ENCODE measurements at regions not wholly inside any gene's neighbourhood (a gene's known extent, or its start where the extent isn't known, plus 50 kb on each side); places are given as distances from the start of the nearest gene placed in this dataset.
"Not testable (repeated sequence)": the region's sequence is repeated elsewhere in the genome, so short reads cannot be mapped to it uniquely, and the experiment has no call there.

DNA sequence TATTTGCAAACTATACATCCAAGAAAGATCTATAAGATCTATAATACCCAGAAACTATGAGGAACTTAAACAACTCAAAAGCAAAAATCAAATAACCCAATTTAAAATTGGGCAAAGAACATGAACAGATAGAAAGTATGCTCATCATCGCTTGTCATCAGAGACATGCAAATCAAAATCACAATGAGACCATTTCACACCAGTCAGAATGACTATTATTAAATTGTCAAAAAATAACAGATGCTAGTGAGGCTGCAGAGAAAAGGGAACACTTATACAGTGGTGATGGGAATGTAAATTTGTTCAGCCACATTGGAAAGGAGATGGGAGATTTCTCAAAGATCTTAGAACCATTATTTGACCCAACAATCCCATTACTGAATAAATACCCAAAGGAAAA, 1451.7 kb upstream of the ADGRL3 start:
- DNase-seq (ENCODE audit: low spot score) (no peak), ATAC-seq (no peak)
- intact Hi-C loops (cut with DNase I): no loop called here

DNA sequence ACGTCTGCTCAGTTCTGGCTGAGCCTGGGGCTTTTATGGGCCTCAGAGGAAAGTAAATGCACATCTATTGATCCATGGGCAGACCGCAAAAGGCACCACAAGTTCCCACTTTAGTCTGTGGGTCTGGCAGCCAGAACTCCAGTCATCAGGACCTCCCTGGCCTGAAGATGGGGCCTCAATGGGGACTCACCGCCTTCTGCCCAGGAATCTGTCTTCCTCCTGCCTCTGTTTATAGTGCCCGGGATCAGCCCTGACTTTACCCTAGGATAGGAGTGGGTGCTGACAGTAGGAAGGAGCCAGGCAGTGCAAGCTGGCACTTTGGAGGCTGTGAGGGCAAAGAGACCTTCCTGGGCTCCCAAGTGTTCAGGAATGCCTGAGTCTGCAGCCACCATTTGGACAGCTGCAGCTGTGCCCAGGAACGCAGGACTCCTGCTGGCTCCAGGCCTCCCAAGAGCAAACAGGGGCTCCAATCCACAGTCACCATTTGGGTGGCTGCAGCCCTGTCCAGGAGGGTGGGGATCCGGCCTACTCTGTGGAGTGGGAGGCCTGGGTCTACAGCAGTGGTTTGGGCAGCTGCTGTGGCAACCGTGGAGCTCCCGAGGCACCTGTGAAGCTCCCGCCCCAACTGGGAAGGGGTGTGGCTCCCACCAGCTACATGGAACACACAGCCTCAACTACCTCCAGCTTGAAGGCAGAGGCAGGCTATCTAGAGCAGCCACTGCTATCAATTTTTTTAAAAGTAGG, 1440.9 kb upstream of the ADGRL3 start:
- intact Hi-C loops (cut with DNase I): no loop called here

DNA sequence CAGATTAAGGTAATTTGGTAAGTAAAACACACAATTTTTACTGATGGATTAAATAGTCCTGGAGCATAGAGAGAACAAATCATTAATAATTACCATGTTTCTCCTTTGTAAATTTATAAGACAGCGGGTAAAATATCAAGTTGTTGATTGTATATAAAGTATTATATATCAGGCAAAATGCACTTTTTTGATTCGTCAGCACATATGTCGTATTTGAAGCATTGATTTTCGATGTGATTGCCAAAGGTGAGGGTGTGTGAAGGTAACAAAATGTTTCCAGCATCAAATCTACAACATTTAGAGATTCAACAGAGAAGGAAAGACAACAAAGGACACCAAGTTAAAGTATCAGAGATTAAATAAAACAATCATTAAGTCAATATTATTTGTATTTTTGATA, 1437.8 kb upstream of the ADGRL3 start:
- DNase-seq (ENCODE audit: low spot score) (no peak), ATAC-seq (no peak)
- intact Hi-C loops (cut with DNase I): no loop called here

More for the DNA sequence above, 1440.9 kb upstream of the ADGRL3 start:
- DNase-seq (ENCODE audit: low spot score) (no peak), ATAC-seq (no peak)

DNA sequence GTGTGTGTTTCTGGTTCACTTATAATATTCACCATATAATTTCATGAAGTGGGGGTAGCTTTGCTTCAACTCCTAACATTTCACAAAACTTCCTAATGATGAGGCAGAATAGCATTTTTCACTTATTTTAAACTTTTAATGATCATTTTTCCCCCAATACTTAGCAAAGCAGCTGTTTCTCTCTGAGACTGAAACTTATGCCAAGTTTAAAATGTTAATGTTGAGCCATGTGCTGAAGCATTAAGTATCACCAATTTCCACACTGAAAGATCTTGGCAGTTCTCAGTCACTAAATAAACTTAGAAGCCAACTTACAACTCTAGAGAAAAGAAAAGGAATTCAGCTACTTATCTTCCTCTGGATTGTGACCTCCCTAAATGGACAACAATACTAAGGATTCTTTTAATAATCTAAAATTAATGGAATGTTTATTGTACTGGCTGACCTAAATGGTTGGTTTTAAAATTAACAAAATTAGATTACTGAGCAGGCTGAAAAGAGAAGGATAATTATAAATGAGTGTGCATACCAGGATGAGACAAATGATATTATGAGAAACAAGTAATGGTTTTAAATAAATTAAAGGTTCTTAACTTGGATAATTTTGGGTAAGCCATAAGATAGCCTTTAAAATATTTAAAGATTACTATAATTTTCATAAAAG, 1429.4 kb upstream of the ADGRL3 start:
- ATAC-seq (no peak), DNase-seq (ENCODE audit: low spot score) (no peak)
- intact Hi-C loops (cut with DNase I): no loop called here

DNA sequence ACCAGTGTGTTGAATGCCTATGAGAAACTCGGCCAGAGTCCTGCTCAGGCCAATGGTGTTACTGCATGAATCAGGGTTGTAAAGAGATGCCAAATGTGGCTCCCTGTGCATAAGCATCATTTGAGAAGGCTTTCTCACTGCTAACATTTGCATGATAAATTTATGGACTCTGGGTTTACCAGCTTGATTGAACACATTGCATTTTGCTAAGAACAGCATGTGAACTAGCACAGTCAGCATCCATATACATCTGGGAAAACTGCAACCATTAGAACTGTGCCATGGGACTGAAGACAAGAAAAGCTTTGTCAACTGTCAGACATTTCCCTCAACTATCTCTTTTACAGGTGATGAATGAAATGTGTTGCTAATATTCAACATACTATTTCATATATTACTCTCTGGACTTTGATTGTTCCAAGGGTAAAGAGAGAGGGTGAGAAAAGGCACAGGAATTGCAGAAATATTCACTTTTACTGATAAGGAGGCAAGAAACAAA, 1427.4 kb upstream of the ADGRL3 start:
- ATAC-seq: no peak
- intact Hi-C loops (cut with DNase I): no loop called here

DNA sequence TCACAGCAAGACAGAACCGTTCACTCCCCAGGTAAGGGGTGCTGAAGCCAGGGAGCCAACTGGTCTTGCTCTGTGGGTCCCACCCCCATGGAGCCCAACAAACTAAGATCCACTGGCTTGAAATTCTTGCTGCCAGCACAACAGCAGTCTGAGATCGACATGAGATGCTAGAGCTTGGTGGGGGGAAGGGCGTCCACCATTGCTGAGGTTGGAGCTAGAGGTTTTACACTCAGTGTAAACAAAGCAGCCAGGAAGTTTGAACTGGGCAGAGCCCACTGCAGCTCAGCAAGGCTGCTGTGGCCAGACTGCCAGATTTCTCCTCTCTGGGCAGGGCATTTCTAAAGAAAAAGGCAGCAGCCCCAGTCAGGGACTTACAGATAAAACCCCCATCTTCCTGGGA, 1419.9 kb upstream of the ADGRL3 start:
- DNase-seq (ENCODE audit: low spot score); ATAC-seq; intact Hi-C loops (cut with DNase I): not testable (repeated sequence)

More for the DNA sequence above, 1427.4 kb upstream of the ADGRL3 start:
- DNase-seq (ENCODE audit: low spot score): no peak

DNA sequence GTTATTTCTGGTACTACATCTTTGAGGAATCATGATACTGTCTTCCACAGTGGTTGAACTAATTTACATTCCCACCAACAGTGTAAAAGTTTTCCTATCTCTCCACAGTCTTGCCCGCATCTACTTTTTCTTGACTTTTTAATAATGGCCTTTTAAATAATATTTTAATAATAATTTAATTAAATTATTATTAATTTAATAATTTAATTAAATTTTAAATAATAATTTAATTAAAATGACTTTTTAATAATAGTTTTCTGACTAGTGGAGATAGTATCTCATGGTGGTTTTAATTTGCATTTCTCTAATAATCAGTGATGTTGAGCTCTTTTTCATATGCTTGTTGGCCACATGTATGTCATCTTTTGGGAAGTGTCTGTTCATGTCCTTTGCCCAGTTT, 1395.0 kb upstream of the ADGRL3 start:
- ATAC-seq (no peak), DNase-seq (ENCODE audit: low spot score) (no peak)
- intact Hi-C loops (cut with DNase I): no loop called here

DNA sequence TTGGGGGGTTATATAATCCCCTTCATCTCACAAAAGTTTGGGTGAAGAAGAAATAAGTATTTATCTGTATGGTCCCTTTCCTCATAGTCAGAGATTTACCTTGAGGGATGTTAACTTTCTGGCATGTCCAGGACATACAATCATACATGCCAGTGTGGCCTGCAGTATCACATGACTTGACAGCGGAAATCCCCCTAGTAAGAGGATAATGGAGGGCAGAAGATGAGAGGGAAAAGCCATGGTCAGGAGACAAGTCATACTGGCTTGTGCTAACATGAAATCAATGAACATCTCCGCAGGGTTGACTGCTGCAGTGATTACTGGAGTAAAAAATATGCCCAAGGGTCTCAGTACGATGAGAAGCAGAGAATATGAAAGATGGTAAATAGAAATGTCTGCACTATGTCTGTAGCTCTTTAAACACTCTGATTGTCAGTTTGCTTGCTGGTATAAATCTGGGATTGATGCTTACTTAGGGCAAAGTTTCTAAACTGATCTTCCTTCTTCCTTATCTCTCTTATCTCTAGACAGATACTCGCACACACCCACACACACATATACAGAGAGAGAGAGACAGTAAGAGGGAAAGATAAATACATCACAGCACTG, 1385.6 kb upstream of the ADGRL3 start:
- no peak for DNase-seq (ENCODE audit: low spot score)
- ATAC-seq: no peak
- intact Hi-C loops (cut with DNase I): no loop called here

DNA sequence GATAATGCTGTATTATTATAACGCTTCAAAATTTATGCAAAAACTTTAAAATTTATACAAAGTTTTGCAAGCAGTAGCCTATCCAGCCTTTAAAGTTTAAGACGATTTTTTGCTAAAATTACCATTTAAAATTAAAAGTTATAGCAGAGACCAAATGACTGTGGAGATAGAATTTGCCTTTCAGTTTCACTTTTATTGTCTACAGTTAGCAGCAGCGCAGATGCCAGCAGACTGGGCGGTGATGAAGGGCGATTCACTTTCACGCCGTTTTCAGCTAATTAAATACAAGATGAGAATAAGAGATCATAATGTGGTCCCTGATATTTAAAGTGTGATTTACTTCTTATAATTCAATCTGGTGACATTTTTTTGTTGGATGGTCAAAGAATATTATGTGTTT, 1381.5 kb upstream of the ADGRL3 start:
- intact Hi-C loops (cut with DNase I): no loop called here
- no peak for ATAC-seq
- DNase-seq (ENCODE audit: low spot score): no peak

DNA sequence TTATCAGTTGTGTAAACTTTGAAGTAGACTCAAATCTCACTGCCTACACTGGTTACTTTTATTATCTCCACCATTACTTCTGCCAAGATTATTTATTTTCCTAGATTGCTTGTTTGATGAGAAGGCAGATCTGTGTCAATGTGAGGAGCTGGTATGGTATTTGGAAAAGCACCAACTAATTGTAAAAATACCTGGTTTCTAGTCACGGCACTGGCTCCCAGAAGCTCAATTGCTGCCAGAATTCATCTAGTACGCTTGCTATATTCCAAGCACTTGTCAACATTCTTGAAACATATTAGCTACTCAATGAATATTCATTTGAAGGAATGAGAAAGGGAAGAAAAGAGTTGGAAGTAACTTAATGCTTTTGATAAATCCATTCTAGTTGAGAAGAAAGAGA, 1376.8 kb upstream of the ADGRL3 start:
- intact Hi-C loops (cut with DNase I): no loop called here
- ATAC-seq (no peak), DNase-seq (ENCODE audit: low spot score) (no peak)

DNA sequence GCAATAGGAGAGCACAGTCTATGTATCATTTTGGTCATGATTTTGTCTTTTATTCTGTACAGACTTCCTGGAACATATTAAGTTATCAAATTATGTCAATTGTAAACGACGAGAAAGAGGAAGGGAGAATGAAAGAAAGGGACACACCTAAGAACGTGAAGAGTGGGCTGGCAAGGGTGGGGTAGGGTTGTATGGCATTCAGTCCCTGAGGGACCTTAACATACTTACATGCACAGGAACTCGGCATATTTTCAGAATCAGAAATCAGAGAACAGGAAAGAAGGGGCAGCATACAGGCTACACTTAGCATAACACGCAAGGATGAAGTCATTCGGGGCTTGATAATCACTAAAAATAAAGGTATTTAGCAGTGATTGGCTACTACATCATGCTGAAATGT, 1375.0 kb upstream of the ADGRL3 start:
- ATAC-seq: no peak
- intact Hi-C loops (cut with DNase I): no loop called here
- DNase-seq (ENCODE audit: low spot score): no peak

DNA sequence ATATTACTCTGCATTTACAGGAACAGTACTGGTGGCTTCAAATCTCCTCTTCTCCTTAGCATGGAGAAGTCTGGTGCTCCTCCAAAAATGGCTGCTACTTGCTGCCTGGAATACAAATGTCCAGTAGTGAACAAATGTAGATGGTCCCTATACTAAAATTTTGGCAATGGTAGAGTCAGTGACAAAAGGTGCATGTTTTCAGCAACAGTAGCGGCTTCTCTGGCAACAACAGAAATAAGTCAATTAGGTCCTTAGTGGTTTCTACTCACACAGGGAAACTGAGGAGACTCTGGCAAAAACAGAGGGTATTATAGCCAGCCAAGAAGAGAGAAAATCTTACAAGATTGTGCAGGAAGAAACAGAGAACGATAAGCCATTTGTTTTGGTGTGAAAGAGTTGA, 1368.4 kb upstream of the ADGRL3 start:
- DNase-seq (ENCODE audit: low spot score) (no peak), ATAC-seq (no peak)
- intact Hi-C loops (cut with DNase I): no loop called here

DNA sequence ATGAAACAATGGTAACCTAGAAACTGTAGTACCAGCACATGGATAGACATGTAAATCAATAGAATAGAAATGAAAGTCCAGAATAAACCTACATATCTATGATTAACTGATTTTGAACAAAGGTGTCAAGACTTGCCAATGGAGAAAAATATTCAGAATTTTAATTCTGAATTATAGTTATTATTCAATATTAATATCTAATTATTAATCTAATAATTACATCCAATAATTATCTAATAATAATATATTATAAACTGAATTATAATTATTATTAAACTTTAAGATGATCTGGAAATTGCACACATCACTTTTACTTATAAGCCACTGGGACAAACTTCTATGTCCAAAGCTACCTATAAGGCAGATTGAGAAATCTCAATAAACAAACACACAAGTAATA, 1365.2 kb upstream of the ADGRL3 start:
- intact Hi-C loops (cut with DNase I): no loop called here
- no peak for ATAC-seq
- no peak for DNase-seq (ENCODE audit: low spot score)

DNA sequence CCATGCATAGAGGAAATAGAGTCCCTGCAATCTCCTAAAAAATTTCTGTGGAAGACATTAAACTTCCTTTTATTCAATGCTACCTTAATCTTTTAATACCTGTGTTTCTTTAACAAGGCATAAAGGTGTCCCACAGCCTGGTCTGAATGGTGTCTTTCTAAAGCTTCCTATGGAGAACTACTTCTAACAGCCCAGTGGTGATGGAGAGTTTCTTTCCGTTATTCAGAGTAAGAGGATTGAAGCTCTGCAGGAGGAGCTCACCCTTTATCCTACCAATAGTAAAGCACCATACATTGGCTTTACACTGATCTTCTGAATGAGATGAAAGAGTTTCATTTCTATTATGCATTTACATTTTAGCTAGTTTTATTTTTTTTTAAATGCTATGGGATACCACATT, 1362.4 kb upstream of the ADGRL3 start:
- no peak for DNase-seq (ENCODE audit: low spot score)
- no peak for ATAC-seq
- intact Hi-C loops (cut with DNase I): no loop called here

DNA sequence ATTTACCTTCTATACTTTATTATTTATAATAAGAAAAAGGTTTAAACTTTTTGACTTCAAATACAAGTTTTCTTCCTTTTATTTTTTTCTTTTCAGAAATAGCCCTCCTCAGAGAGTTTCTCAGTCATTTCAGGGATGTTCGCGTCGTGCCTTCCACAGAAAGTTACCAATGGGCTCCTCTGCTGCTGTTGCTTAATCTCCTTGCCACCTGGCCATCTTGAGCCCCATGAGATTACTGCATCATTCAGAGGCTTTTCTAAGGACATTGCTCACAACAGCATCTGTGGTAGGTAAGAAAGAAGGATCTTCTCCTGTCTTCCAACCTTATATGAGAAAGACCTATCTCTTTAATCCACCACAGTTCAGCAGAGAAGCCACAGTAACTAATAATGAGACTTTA, 1361.9 kb upstream of the ADGRL3 start:
- intact Hi-C loops (cut with DNase I): no loop called here
- ATAC-seq (no peak), DNase-seq (ENCODE audit: low spot score) (no peak)

DNA sequence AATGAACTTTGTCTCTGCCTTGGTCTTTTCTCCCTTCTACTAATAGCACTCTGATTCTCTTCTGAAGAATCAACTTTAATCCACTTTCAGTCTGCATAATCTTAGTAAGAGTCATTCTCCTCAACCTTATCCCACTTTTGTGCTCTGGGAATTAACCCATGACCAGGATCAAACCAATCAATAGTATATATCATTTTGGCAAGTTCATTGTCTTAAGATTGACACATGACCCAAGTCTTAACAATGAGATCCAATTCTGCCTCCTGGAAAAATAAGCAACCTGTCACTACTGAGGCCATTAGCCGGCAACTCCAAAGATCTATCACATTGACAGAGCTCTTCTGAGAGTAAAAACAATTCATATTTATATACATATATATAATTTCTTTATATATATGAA, 1358.4 kb upstream of the ADGRL3 start:
- DNase-seq (ENCODE audit: low spot score) (no peak), ATAC-seq (no peak)
- intact Hi-C loops (cut with DNase I): no loop called here

DNA sequence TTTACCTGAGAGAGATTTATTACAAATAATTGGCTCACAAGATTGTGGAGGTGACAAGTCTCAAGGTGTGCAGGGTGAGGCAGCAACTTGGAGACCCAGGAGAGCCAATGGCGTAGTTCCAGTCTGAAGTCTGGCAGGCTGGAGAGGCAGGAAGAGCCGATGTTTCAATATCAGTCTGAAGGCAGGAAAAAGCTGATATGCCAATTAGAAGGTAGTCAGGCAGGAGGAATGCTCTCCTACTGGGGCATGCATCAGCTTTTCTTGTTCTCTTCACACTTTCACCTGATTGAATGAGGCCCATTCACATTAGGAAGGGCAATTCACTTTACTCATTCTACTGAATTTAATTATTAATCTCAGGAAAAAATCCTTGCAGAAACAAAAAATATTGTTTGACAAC, 1351.7 kb upstream of the ADGRL3 start:
- ATAC-seq: no peak
- DNase-seq (ENCODE audit: low spot score): no peak
- intact Hi-C loops (cut with DNase I): no loop called here

DNA sequence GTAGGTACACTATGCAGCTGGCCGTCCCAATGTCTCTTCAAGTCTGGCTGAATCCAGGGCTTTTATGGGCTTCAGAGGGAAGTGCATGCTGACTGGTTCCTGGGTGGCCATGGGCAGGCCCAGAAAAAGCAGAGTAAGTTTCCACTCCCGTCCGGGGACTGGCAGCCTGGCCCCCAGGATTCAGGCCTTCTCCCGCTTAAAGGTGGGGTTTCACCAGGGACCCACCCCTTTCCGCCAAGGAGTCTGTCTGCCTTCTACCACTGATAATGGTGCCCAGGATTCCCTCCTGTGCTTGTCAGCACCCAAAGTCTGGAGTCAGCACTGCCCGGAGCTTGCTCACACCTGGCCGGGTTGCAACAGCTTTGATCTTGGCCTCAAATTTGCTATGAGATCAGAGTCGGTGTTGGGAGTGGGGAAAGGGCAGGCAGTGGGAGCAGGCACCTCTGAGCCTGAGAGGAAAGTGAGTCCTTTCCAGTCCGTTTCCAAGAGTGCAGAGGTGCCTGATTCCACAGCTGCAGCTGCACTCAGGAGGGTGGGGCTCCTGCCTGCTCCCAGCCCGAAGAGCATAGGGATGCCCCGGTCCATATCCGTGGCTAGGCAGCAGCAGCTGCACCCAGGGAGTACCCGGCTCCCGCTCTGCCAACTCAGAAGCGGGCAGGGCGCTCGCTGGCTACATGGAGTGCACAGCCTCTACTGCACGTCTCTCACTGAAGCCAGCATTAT, 1344.3 kb upstream of the ADGRL3 start:
- intact Hi-C loops (cut with DNase I): no loop called here
- DNase-seq (ENCODE audit: low spot score): peak; percentile 22

DNA sequence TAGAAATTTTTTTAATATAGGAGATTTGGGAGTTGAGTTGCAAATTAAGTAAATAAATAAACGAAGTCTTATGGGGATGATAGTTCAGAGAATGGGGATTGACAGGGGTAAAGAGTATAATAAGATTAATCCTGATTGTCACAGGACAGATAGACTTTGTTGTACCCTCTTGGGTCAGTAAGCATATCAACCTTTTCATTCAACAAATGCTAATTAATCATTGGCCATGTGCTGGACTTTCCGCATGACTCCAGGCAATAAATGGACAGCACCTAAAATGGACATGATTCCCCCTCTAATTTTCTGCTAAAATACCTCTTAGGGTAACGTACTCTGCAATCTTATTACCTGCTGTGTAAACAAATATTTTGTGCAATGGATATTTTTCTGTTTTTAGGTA, 1331.1 kb upstream of the ADGRL3 start:
- DNase-seq (ENCODE audit: low spot score): no peak
- intact Hi-C loops (cut with DNase I): no loop called here
- ATAC-seq: no peak

More for the DNA sequence above, 1344.3 kb upstream of the ADGRL3 start:
- ATAC-seq: peak; percentile 13

DNA sequence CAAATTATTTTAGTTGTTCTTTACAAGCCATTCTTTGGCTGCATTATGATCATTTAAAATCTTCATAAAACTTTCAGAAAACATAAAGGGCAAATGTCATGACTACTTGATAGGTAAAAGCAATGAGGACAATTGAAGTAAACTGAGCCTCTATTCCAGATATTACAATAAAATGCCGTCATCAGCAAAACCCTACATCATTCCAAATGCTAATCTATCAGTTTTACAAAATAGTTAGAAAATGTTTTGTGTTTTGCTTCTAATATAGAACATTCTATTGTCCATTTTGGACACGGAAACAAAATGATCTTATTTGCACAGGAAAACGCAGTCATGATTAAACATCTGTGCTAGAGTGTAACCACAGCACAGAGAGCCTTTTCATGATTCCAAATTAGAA, 1330.6 kb upstream of the ADGRL3 start:
- no peak for DNase-seq (ENCODE audit: low spot score)
- no peak for ATAC-seq
- intact Hi-C loops (cut with DNase I): no loop called here
